Ammon's horn (tissue), 1 donor: ENCODE measurements at regions not wholly inside any gene's neighbourhood (a gene's known extent, or its start where the extent isn't known, plus 50 kb on each side); places are given as distances from the start of the nearest gene placed in this dataset.
A peak's percentile ranks its signal among the peaks of the same experiment; 100 is the strongest.

ENCODE experiments used
- DNase-seq: peaks from one replicate; pipeline ENCODE4 v3.0.0-alpha.2; 2016; ENCODE audit warnings: low spot score

GRCh38 chr2:122221665-122222064 is 466.2 kb downstream of the TSN start:
- DNase-seq = no peak

GRCh38 chr2:122231296-122231695 is 475.8 kb downstream of the TSN start:
- DNase-seq = no peak

GRCh38 chr2:122233372-122233771 is 477.9 kb downstream of the TSN start:
- DNase-seq = no peak

- peak; percentile 28 for DNase-seq
These were observed 480.9 kb downstream of the TSN start for GRCh38 chr2:122236152-122236874.

GRCh38 chr2:122236925-122237324 is 481.5 kb downstream of the TSN start:
- no peak for DNase-seq

GRCh38 chr2:122237450-122237849 is 482.0 kb downstream of the TSN start:
- no peak for DNase-seq

- DNase-seq = no peak
These were observed 482.6 kb downstream of the TSN start for GRCh38 chr2:122238006-122238559.

- DNase-seq = no peak
These were observed 484.0 kb downstream of the TSN start for GRCh38 chr2:122239440-122239839.

- DNase-seq = no peak
These were observed 489.3 kb downstream of the TSN start for GRCh38 chr2:122244598-122245229.

GRCh38 chr2:122249673-122250072 is 494.2 kb downstream of the TSN start:
- no peak for DNase-seq

- DNase-seq = no peak
These were observed 495.7 kb downstream of the TSN start for GRCh38 chr2:122251158-122251557.

- DNase-seq = no peak
These were observed 496.1 kb downstream of the TSN start for GRCh38 chr2:122251566-122251965.

- no peak for DNase-seq
These were observed 500.5 kb downstream of the TSN start for GRCh38 chr2:122255924-122256323.

GRCh38 chr2:122261911-122262310 is 506.5 kb downstream of the TSN start:
- DNase-seq = no peak

- DNase-seq = no peak
These were observed 508.3 kb downstream of the TSN start for GRCh38 chr2:122263746-122264145.

GRCh38 chr2:122266636-122267035 is 511.2 kb downstream of the TSN start:
- no peak for DNase-seq

- no peak for DNase-seq
These were observed 512.5 kb downstream of the TSN start for GRCh38 chr2:122267947-122268346.

- DNase-seq = no peak
These were observed 518.5 kb downstream of the TSN start for GRCh38 chr2:122273785-122274419.

- DNase-seq = no peak
These were observed 522.5 kb downstream of the TSN start for GRCh38 chr2:122277956-122278355.

GRCh38 chr2:122300758-122301157 is 545.3 kb downstream of the TSN start:
- no peak for DNase-seq

GRCh38 chr2:122307763-122308162 is 552.3 kb downstream of the TSN start:
- DNase-seq = no peak

GRCh38 chr2:122315306-122315705 is 559.9 kb downstream of the TSN start:
- DNase-seq = no peak

GRCh38 chr2:122319539-122320132 is 564.2 kb downstream of the TSN start:
- no peak for DNase-seq
